ENCODE measurements at regions not wholly inside any gene's neighbourhood (a gene's known extent, or its start where the extent isn't known, plus 50 kb on each side); places are given as distances from the start of the nearest gene placed in this dataset.
"Not testable (repeated sequence)": the region's sequence is repeated elsewhere in the genome, so short reads cannot be mapped to it uniquely, and the experiment has no call there.

DNA sequence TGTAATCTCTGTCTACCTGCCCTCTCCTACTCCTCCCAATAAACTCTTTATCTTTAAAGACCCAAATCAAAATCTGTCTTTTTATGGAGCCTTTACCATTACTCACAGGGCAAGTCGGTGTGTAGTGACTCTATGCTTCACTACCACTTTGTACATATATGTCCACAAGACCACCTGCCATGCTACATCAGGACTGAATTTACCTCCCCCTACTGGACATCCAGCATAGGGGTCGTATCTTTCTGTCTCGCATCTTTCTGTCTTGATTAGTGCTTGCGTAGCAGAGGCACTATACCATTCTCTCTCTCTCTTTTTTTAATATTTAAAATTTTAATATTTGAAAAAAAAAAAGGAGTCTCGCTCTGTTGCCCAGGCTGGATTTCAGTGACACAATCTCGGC lies 587.5 kb downstream of the SOX5 start:
- no peak for DNase-seq (ENCODE audit: extremely low read depth in 1 of 11, low read depth in 9 of 11, low spot score in 4 of 11)

DNA sequence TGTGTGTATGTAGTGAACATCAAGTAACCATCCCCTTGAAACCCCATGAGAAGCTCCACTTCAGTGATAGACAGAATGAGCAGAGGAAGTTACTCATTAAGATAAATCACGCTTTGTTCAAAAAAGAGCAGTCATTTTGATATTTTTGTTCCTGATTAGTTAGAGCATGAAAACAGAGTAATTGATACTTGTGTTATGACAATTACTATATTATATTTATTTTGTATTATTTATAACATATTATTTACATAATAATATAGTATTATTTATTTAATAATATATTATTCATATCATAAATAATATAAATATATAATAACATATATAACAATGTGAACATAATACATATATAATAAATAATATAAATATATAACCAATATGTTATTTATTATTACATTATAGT lies 580.9 kb downstream of the SOX5 start:
- DNase-seq (ENCODE audit: extremely low read depth in 1 of 11, low read depth in 9 of 11, low spot score in 4 of 11): no peak

DNA sequence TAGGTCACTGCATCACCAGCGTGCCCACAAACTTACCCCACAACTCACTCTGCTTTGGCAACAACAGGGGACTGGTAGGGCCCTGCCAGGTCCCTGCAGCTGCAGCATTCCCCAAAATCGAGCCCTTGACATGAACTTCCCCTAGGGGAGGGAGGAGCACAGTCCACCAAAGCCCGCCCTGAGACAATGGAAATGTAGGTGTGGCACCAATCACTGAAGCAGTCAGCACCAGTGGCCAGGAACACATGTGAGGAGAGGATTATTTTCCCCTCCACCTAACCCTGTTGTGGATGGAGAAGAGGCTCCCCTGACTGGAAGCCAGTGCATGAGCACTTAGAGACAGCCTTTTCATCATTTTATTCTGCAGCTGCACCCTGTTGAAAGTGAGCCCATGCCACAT lies 573.8 kb downstream of the SOX5 start:
- no peak for DNase-seq (ENCODE audit: extremely low read depth in 1 of 11, low read depth in 9 of 11, low spot score in 4 of 11)

DNA sequence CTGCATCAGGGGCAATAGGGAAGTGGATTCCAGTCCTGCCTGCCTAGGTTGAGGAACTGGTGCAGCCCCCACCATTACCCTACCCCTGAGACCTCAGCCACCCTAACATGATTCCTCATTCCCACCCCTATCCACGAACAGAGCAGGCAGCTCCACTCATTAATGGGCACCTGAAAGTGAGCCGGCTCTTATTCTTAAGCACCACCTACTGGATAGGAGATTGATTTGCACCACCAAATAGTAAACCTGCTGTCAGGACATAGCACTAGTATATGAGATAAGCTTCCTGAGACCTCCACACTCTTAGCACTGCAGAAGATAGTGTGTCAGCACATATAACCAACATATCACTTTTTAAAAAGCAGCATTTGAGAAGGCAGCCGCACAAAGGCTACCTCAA lies 573.2 kb downstream of the SOX5 start:
- no peak for DNase-seq (ENCODE audit: extremely low read depth in 1 of 11, low read depth in 9 of 11, low spot score in 4 of 11)

DNA sequence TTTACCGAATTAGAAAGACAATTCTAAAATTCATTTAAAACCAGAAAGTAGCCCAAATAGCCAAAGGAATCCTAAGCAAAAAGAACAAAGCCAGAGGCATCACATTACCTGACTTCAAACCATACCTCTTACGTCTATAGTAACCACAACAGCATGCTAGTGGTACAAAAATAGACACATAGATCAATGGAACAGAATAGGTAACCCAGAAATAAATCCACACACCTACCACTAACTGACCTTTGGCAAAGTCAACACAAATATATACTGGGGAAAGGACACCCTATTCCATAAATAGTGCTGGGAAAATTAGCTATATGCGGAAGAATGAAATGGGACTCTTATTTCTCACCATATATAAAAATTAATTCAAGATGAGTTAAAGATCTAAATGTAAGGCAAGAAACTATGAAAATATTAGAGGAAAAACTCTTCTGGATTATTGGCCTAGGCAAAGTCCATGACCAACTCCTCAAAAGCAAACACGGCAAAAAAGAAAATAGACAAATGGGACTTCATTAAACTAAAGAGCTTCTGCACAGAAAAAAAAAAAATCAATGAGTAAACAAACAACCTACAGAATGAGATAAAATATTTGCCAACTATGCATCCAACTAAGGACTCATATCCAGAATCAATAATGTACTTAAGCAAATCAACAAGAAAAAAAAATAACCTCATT lies 568.9 kb downstream of the SOX5 start:
- DNase-seq (ENCODE audit: extremely low read depth in 1 of 11, low read depth in 9 of 11, low spot score in 4 of 11): no peak

DNA sequence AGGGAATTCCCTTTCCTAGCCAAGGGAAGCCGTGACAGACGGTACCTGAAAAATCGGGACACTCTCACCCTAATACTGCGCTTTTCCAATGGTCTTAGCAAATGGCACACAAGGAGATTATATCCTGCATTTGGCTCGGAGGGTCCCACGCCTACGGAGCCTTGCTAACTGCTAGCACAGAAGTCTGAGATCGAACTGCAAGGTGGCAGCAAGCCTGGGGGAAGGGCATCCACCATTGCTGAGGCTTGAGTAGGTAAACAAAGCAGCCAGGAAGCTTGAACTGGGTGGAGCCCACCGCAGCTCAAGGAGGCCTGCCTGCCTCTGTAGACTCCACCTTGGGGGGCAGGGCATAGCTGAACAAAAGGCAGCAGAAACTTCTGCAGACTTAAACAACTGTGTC lies 560.6 kb downstream of the SOX5 start:
- not testable (repeated sequence) for DNase-seq (ENCODE audit: extremely low read depth in 1 of 11, low read depth in 9 of 11, low spot score in 4 of 11)

DNA sequence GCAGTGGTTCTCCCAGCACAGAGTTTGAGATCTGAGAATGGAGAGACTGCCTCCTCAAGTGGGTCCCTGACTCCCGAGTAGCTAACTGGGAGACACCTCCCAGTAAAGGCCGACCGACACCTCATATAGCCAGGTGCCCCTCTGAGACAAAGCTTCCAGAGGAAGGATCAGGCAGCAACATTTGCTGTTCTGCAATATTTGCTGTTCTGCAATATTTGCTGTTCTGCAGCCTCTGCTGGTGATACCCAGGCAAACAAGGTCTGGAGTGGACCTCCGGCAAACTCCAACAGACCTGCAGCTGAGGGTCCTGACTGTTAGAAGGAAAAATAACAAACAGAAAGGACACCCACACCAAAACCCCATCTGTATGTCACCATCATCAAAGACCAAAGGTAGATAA lies 560.2 kb downstream of the SOX5 start:
- DNase-seq (ENCODE audit: extremely low read depth in 1 of 11, low read depth in 9 of 11, low spot score in 4 of 11): not testable (repeated sequence)

DNA sequence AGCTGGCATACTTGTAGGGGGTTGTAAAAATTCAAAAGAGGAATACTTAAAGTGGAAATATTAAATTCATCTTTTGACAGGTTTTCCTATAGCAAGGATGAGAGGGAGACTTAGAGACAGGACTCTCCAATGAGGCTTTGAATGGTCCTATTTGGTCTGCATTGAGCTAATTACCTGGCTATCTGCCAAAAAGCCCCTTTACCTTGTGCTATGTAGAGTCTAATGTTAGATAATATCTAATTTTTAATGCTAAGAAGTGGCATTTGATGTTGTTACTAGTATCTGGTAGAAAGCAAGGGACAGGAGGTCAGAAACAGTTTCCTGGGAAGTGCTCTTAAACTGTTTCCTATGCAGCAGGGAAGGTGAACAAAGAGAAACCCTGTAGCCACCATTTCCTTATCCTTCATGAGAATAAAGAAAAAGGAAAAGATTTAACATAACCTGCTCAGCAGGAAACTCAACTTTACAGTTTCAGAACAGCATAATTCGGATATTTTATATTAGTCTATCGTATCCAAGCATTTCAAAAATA lies 550.0 kb downstream of the SOX5 start:
- DNase-seq (ENCODE audit: extremely low read depth in 1 of 11, low read depth in 9 of 11, low spot score in 4 of 11): peak in 4 of 11 donors; percentile 9 to 17 (median 10)

DNA sequence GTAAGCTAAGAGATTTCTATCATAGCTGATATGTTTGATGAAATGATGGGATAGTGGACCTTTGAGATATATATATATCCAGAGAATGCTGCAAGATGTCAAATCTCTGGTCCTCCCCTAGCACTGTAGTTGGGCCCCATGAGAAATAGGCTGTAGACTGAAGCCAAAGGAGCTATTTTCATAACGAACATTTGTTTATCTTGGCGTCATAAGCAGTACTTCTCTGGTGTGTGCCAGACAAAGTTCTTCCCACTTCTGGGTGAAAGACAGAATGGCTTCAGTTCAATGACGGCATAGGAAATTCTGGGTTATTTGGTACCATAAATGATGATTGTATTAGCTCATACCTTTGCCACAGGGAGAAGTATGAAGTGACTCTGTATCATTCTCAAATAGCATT lies 534.3 kb downstream of the SOX5 start:
- no peak for DNase-seq (ENCODE audit: extremely low read depth in 1 of 11, low read depth in 9 of 11, low spot score in 4 of 11)

DNA sequence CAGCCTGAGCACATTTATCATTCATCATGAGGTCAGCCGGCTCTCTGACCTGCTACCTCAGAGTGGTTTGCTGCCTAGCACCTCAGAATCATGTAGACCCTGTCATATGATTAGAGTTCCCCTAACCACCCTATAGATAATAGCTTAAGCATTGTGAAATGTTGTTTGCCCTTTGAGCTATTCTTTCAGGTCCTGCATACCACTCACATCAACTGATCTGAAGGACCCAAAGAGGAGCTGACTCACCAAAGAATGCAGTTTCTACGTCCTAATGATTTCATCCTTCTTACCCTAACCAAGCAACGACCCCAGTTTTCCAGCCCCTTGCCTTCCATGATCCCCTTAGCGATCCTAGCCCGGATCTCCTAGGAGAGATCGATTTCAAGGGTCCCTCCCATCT lies 527.9 kb downstream of the SOX5 start:
- DNase-seq (ENCODE audit: extremely low read depth in 1 of 11, low read depth in 9 of 11, low spot score in 4 of 11): no peak

DNA sequence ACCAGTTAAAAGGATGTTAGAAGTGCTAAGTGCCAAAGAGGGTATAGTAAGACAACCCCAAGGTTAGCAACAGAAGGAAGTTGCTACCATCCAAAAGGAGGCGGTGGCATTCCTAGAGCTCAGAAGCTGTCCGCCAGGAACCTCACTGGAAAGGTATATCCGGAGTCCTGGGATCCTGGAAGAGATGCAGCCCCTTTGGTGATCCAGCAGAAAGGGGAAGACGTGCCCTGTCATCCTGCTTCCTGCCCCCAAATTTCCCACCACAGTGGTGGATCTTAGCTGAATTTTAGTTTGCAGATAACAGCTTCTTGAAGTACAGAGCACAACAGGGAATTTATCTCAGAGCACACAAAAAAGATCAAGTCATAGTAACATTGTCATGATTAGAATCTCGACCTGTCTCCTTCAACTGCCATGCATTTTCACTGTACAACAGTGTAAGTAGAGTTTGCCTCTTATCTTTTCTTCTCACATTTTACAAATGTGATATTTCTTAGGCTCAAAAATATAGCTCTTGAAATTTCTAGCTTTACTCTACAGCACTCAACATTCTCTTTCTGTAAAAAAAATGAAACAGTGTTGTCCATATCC lies 526.3 kb downstream of the SOX5 start:
- DNase-seq (ENCODE audit: extremely low read depth in 1 of 11, low read depth in 9 of 11, low spot score in 4 of 11): no peak

DNA sequence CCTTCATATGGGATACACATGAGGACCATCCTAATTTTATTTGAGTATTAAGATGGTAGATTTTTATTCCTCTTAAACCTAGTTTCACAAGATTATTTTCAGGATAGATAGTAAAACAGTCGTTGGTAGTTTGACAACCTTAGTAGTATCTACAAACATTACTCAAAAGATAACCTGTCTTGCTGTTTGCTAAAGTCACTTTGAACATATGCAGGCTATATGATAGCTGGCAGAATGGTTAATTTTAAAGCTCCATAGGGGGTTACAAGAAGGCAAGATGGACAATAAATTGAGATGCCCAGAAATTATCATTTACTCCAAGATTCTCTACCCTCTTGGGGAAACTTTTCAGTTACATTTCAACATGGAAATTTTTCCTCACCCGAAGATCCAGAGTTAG lies 525.7 kb downstream of the SOX5 start:
- no peak for DNase-seq (ENCODE audit: extremely low read depth in 1 of 11, low read depth in 9 of 11, low spot score in 4 of 11)

DNA sequence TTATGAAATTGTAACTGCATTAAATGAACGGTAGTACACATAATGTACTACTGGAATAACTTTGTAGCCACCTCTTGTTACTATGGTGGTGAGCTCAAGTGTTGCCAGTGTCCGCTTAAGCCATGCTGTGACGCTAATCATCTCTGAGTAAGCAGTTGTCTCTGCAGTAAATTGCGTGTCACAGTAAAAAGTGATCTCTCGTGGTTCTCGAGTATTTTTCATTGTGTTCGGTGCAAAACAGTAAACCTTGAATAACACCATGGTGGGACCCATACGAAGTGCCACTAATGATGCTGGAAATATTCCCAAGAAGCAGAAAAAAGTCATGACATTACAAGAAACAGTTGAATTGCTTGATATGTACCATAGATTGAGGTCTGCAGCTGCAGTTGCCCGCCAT lies 524.8 kb downstream of the SOX5 start:
- DNase-seq (ENCODE audit: extremely low read depth in 1 of 11, low read depth in 9 of 11, low spot score in 4 of 11): no peak

DNA sequence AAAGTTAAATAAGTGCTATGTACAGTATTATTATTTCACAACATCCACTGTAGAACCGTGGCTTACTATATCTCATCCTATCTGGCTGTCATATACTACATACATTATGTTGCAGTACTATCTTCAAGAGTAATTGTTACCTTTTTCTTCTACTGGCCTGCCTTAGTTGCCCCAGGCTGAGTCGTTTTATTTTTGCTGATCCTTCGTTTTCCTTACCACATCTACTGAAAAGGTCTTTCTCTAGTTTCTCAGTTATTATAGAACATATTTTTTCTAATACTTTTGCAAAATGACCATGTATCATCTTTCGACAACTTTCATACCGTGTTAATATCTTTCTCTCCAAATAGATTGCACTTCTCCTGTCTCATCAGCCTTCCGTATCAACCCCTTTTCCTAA lies 523.1 kb downstream of the SOX5 start:
- no peak for DNase-seq (ENCODE audit: extremely low read depth in 1 of 11, low read depth in 9 of 11, low spot score in 4 of 11)

DNA sequence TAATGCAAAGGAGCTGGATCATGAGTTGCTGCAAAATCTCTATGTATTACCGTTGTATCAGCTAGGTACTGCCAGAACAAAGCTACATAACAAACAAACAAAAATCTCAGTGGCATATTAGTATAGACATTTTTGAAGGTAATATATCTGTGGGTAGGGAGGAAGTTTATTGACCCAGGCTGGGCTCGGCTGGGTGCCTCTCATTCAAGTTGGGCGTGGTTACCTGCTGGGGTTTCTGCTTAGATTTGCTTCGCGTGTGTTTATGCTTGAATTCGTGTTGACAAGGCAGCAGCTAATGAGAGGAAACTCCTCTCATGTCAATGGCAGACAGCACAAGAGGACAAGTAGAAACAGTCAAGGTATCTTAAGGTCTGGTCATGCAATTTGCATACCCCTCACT lies 520.7 kb downstream of the SOX5 start:
- no peak for DNase-seq (ENCODE audit: extremely low read depth in 1 of 11, low read depth in 9 of 11, low spot score in 4 of 11)

DNA sequence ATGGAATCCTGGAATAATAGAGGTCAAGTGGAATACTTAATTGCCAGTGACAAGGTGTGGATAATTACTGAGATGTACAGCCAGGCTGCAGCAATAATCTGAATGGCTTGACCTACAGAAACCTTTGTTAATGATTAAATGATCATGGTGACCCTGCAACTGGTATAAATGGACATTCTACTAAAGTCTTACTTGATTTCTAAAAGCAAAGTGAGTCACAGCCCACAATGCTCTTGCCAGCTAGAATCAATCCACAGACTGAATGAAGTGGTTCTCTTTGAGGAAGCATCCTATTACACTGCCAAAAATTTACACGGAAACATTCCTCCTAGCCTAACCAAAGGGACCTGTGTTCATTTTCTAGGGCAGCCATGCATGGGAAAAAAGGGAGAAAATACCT lies 518.5 kb downstream of the SOX5 start:
- no peak for DNase-seq (ENCODE audit: extremely low read depth in 1 of 11, low read depth in 9 of 11, low spot score in 4 of 11)

DNA sequence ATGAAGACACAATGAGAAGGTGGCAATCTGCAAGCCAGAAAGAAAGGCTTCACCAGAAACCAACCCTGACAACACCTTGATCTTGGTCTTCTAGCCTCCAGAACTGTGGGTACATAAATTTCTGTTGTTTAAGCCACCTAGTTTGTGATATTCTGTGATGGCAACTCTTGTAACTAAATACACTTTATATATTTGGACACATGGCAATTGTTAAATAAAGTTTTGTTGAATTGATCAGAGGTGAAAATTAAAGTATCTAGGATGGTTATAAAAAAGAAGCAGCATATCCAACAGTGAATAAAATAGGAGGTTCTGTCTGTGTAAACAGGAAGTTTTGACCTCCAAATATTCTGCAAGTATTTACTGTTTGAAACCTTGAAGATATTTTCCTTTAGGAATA lies 516.3 kb downstream of the SOX5 start:
- DNase-seq (ENCODE audit: extremely low read depth in 1 of 11, low read depth in 9 of 11, low spot score in 4 of 11): no peak

DNA sequence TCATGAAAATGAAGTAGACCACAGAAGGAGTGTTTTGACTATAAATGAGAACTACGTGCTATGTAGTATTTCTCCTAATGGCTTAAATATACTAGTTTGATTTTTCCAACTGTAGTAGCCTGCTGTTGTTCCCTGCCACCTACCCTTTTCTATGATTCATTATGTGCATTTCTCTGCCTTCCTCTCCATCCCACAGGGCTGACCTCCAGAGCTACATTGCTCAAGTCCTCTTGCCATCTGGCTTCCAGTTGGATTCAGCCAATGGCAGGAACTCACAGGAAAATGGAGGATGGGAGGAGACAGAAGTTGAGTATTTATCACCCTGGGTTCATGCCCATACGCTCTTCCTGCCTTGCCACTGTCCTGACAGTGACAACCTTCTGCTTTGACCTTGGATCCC lies 515.3 kb downstream of the SOX5 start:
- no peak for DNase-seq (ENCODE audit: extremely low read depth in 1 of 11, low read depth in 9 of 11, low spot score in 4 of 11)

DNA sequence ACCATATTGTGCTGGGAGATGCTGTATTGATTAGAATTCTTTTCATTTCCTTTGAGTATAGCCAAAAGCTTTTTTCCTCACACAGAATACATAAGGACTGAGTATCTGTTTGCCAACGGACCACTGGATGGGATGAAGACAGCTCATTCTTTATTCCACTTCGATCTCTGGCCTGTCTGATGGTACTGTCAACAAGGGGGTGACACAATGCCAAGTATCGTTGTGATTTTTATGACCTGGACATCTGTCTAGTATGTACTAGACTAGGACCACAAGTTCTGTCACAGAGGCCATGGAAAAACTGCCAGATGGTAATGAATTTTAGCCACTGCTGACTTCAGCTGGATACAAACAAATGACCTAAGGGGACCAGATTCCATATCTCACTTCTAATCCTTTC lies 502.7 kb downstream of the SOX5 start:
- DNase-seq (ENCODE audit: extremely low read depth in 1 of 11, low read depth in 9 of 11, low spot score in 4 of 11): no peak

DNA sequence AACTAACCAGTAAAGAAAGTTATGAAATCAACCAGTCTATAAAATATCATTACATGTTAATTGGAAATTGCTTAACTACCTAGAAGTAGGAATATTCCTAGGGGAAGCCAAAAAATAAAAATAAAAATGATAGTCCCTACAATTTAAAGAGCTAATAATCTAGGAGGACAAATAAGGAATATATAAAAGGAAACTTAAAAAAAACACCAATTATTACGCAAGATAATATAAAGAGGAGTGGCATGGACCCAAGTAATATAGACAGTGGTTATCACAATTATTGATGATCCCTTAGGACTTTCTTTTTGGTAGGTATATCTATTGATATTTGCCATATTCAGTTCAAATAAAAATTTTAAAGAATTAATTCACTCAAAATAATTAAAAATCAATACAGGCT lies 498.7 kb downstream of the SOX5 start:
- no peak for DNase-seq (ENCODE audit: extremely low read depth in 1 of 11, low read depth in 9 of 11, low spot score in 4 of 11)

DNA sequence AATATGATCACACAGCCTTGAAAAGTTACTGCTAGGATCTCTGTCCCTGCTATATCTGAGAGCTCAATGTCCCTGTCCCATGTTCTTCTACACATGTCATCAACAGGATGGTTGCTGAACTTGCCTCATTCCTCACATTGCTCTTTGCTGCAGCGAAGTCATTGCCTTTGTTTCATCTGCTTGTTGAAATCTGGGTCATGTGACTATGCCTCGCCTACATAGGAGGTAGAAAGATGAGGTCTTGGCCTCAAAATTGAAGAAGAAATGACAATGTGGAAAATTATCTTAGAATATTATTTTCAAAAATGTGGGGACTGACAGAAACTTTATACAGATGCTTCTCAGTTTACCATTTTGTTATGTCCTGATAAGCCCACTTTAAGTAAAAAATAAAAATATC lies 494.2 kb downstream of the SOX5 start:
- DNase-seq (ENCODE audit: extremely low read depth in 1 of 11, low read depth in 9 of 11, low spot score in 4 of 11): no peak
